ENCODE measurements at regions not wholly inside any gene's neighbourhood (a gene's known extent, or its start where the extent isn't known, plus 50 kb on each side); places are given as distances from the start of the nearest gene placed in this dataset.

DNA sequence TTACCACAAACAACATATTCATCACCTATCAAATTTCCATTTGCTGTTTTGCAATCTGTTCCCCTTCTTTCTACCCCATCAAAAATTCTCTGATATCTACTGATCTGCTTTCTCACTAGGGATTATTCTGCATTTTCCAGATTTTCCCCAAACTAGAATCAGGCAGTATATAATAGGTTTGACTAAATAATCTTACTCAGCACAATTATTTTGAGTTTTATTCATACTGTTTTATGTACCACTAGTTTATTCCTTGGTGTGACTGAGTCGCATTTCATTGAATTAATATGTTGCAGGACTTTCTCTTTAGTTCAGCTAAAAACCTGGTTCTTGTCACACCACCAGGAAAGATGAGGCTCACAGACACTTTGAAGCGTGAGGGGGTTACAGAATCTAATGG, 131.4 kb downstream of the CYLC2 start (continued):
- TF ChIP-seq REST (IDR thresholded peaks at IDR 0.05; ENCODE audit: borderline replicate concordance) = no peak
- no peak for TF ChIP-seq REST (CRISPR knock-in tag; IDR thresholded peaks at IDR 0.05; ENCODE audit: low read depth)
- no peak for TF ChIP-seq ZNF146 (CRISPR knock-in tag; IDR thresholded peaks at IDR 0.05; ENCODE audit: unreplicated experiment)
- no peak for TF ChIP-seq PRPF4 (IDR thresholded peaks at IDR 0.05; ENCODE audit: insufficient read depth, low read depth, low read length, poor library complexity, severe bottlenecking)
- no peak for TF ChIP-seq CREB1 (IDR thresholded peaks at IDR 0.05)
- TF ChIP-seq CREB1 (CRISPR knock-in tag; IDR thresholded peaks at IDR 0.05) = no peak
- no peak for TF ChIP-seq ZC3H8 (IDR thresholded peaks at IDR 0.05)
- no peak for TF ChIP-seq RBM15 (IDR thresholded peaks at IDR 0.05; ENCODE audit: insufficient read depth, low read length)
- TF ChIP-seq ZNF384 (IDR thresholded peaks at IDR 0.05; ENCODE audit: low read depth, low read length) = no peak
- 0 out of 2 replicates have a peak, but pooled peaks have one; percentile 12 for TF ChIP-seq C11orf30 (IDR thresholded peaks at IDR 0.05; ENCODE audit: low read depth)
- TF ChIP-seq, protein P1, sequence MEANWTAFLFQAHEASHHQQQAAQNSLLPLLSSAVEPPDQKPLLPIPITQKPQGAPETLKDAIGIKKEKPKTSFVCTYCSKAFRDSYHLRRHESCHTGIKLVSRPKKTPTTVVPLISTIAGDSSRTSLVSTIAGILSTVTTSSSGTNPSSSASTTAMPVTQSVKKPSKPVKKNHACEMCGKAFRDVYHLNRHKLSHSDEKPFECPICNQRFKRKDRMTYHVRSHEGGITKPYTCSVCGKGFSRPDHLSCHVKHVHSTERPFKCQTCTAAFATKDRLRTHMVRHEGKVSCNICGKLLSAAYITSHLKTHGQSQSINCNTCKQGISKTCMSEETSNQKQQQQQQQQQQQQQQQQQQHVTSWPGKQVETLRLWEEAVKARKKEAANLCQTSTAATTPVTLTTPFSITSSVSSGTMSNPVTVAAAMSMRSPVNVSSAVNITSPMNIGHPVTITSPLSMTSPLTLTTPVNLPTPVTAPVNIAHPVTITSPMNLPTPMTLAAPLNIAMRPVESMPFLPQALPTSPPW (CRISPR knock-in tag; IDR thresholded peaks at IDR 0.05) = no peak
- TF ChIP-seq ZNF184 (CRISPR knock-in tag; IDR thresholded peaks at IDR 0.05) = no peak
- no peak for TF ChIP-seq TFE3 (CRISPR knock-in tag; IDR thresholded peaks at IDR 0.05)
- no peak for TF ChIP-seq IRF2 (CRISPR knock-in tag; IDR thresholded peaks at IDR 0.05)
